B cell (primary cell): ENCODE measurements at regions not wholly inside any gene's neighbourhood (a gene's known extent, or its start where the extent isn't known, plus 50 kb on each side); places are given as distances from the start of the nearest gene placed in this dataset.
"Not testable (repeated sequence)": the region's sequence is repeated elsewhere in the genome, so short reads cannot be mapped to it uniquely, and the experiment has no call there.

Source experiments
- EZH2 ChIP-seq: IDR thresholded peaks from 2 replicates; pipeline ENCODE4 v1.6.1; 2012; ENCODE audit warnings: borderline replicate concordance, low read depth, mild to moderate bottlenecking, moderate library complexity, low read length; ENCODE audit not compliant: insufficient read depth, poor library complexity, severe bottlenecking
- TF ChIP-seq, protein P1 (sequence below): fragments of 200-600 bp; IDR thresholded peaks from one replicate; pipeline ENCODE4 v1.8.0; 2022; ENCODE audit warnings: antibody characterized with exemption, mild to moderate bottlenecking

DNA sequence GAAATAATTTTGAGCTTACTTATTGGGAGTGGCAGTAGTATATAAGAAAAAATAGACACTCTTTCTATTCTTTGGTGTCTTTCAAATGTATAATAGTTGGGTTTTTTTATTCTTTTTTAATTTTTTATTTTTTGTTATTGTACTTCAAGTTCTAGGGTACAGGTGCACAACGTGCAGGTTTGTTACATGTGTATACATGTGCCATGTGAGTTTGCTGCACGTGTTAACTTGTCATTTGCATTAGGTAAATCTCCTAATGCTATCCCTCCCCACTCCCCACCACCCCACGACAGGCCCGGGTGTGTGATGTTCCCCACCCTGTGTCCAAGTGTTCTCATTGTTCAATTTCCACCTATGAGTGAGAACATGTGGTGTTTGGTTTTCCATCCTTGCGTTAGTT lies 1552.4 kb upstream of the B3GALT2 start:
- TF ChIP-seq, protein P1, sequence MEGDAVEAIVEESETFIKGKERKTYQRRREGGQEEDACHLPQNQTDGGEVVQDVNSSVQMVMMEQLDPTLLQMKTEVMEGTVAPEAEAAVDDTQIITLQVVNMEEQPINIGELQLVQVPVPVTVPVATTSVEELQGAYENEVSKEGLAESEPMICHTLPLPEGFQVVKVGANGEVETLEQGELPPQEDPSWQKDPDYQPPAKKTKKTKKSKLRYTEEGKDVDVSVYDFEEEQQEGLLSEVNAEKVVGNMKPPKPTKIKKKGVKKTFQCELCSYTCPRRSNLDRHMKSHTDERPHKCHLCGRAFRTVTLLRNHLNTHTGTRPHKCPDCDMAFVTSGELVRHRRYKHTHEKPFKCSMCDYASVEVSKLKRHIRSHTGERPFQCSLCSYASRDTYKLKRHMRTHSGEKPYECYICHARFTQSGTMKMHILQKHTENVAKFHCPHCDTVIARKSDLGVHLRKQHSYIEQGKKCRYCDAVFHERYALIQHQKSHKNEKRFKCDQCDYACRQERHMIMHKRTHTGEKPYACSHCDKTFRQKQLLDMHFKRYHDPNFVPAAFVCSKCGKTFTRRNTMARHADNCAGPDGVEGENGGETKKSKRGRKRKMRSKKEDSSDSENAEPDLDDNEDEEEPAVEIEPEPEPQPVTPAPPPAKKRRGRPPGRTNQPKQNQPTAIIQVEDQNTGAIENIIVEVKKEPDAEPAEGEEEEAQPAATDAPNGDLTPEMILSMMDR, result not testable (repeated sequence)
- TF ChIP-seq EZH2, result not testable (repeated sequence)
